ENCODE measurements at regions not wholly inside any gene's neighbourhood (a gene's known extent, or its start where the extent isn't known, plus 50 kb on each side); places are given as distances from the start of the nearest gene placed in this dataset.
"Not testable (repeated sequence)": the region's sequence is repeated elsewhere in the genome, so short reads cannot be mapped to it uniquely, and the experiment has no call there.

DNA sequence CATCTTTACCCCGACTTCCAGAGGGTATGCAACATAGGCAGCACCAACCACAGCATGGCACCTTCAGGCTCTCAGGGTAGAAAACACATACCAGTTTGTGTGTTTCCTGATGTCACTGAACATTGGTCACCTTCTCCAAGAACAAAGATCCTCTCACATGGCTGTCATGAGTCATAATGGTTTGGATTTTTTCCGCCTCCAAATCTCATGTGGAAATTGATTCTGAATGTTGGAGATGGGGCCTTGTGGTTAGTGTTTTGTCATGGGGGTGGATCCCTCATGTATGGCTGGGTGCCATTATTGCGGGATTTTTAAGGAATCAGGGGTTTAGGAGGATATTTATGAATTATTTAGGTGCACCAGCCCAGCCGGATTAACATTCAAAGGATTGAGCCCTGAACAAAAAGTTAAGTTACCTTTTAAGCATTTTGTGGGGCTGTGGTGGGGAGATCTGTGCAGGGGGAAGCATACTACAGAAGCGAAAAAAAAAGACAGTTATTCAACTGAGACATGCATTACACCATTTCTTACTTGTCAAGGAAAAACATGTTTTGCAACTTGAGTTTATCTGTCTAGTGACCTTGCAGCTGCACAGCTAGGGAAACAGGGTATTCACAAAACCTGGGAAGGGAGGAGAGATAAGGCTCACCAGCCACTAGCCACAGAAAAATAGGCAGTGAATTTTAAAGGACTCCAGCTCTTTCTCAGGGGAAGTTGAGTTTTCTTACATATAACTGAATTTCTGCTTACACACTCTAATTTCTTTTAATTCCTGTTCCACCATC, 774.1 kb upstream of the AUTS2 start:
- no peak for DNase-seq (ENCODE audit: low spot score)

DNA sequence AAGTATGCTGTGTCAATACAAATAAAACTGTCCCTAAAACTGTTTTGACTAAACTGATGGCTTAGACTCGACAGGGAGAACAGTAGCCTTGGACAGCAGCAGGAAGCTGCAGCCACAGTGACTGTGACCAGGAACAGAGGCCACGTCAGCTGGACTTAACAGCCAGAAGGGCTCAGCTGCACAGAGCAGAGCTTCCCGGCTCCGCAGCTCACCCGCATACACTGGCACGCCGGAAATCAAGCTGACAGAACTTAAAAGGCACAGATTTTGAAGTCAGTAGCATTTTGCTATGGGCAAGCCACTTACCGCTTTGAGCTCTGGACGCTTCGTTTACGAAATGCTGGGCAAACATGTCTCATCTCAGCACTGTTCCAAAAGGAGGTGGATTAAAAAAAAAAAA, 769.7 kb upstream of the AUTS2 start:
- DNase-seq (ENCODE audit: low spot score): no peak

DNA sequence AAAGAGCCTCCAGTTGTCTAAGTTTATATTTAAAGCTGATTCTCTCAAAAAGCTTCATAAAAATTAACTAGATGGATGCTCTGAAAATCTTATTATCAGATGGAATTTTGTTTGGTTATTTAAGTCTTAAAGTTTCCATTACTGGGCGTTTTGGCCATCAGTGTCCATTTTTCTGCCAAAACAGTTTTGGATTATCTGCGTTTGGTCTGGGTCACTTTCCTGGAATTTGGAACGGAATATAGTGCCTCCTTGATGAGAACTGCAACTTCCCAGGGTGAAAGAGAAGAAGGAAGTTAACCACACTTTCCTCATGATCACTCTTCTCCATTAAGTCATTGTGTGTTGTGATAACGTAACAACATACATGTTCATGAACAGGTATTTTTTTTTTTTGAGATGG, 764.9 kb upstream of the AUTS2 start:
- no peak for DNase-seq (ENCODE audit: low spot score)

DNA sequence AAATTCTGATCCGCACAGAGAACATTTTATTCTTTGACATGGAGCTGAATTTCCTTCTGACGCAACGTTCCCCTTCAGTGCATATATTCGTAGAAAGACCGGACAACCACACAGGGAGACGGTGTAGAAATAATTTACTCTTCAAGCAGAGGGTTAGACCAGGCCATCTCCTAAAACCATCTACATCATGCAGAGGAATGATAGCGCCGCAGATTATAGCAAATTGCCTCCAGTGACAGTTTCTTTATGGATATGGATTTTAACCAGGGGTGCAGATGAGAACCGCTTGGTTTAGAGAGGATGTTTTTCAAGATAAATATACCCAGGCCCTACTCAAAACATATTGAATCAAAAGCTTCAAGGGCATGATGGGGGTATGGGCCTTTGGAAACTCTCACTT, 759.3 kb upstream of the AUTS2 start:
- no peak for DNase-seq (ENCODE audit: low spot score)

DNA sequence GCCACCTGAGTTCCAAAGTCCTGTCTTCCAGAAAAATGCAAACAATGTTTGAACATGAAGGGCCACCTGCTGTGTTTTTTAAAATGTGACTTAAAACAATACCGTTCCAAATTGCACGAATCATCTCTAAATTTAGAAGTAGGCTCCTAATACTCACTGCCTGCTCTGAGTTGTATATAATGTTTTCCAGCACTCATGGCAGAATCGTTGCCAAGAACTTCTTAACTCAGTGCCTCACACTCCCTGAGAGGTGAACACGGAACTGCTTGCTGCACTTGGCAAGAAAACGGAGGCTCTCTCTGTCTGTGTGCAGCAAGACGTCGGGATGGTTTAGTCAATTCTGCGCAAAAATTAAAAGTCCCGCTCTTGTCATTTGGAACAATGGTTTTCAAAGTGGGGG, 757.3 kb upstream of the AUTS2 start:
- no peak for DNase-seq (ENCODE audit: low spot score)

DNA sequence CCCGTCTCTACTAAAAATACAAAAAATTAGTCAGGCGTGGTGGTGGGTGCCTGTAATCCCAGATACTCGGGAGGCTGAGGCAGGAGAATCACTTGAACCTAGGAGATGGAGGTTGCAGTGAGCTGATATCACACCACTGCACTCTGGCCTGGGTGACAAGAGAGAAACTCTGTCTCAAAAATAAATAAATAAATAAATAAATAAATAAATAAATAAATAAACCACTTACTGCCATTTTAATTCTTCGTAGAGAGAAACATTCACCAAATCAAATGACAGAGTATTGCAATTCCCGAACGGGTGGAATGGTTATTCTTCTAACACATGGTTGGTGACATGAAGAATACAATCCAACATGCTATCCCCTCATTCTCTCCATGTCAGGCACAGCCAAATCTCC, 754.3 kb upstream of the AUTS2 start:
- DNase-seq (ENCODE audit: low spot score): not testable (repeated sequence)

DNA sequence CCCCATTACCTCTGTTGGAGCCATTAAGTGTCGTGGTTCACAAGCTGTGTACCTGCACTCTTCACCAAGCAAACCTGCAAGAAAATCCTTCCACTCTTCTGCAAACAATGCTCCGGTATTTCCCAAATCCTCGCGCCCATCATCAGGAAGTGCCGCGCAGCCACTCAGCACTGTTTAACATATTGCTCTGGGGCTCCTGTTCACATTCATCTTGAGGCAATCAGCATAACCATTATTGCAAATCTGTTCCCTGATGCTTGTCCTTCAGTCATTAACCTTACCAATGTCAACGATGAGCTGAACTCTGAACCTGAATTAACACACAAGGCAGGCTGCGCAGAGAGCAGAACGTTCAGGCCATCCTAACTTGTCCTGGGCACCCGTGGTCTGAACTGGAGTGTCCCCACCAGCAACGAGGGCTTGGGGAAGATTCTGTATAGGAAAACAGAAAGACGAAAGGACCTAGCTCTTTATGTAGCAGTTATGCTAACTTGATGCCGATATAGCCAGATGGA, 751.4 kb upstream of the AUTS2 start:
- DNase-seq (ENCODE audit: low spot score): no peak

DNA sequence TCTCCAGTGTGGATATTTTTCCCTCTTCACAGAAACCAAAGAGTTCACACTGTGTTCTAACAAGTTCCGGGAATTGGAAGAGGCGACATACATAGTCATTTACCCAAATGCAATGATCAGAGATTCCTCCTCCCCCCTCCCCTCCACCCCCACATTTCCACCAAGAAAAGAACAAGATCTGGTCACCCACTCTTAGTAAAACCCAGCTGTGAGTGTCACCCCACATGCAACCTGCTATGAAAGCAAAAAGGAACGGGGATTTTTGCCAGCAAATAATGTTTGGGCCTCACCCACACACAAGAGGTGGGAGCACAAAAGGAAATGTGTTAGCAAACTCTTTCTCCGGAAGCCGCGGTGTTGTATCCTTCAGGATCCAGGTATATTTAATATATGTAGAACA, 745.0 kb upstream of the AUTS2 start:
- DNase-seq (ENCODE audit: low spot score): no peak

DNA sequence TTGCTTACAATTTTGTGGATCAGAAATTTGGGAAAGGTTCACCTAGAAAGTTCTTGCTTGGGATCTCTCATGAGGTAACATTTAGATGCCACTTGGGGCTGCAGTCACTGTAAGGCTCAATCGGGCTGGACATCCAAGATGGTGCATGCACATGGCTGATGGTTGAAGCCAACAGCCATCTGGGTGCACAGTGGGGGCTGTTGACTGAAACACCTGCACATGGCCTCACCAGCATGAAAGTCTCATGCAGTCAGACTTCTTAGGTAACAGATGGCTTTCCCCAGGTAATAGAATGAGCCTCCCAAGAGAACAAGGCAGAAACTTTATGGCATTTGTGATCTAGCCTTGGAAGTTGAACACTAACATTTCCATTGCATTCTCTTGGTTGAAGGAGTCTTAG, 740.7 kb upstream of the AUTS2 start:
- DNase-seq (ENCODE audit: low spot score): no peak

DNA sequence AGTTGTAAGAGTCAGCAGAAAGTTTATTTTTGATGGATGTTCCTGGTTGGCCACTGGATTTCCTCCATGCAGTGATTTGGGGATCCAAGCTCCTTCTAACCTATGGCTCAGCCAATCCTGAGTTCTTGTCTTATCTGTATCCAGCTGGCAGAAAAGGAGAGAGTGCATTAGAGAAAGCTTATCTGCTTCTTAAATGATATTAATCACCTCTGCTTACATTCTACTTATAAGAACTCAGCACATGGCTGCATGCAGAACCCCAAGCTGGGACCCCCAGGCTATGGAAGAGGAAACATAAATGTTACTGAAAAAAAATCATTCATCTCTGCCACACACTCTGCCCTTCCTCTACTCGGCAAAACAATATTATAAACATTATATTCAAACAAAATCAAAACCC, 739.8 kb upstream of the AUTS2 start:
- DNase-seq (ENCODE audit: low spot score): no peak

DNA sequence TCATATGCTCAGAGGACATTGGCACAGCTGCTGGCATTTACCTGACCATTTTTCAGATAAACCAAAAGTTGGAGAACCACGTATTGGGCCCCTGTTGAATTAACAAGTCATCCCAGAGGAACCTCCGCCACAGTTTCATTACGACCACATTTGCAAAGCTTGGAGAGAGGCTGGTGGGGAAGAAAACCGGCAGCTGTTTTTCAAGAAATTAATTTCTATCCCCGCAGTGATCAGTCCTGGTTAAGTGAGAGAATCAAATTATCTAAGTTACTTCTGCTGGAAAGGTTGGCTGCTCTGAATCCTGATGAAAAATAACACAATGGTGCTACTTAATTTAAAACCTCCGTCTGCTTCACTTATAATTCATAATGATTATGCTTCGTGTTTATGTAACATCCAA, 737.1 kb upstream of the AUTS2 start:
- no peak for DNase-seq (ENCODE audit: low spot score)

DNA sequence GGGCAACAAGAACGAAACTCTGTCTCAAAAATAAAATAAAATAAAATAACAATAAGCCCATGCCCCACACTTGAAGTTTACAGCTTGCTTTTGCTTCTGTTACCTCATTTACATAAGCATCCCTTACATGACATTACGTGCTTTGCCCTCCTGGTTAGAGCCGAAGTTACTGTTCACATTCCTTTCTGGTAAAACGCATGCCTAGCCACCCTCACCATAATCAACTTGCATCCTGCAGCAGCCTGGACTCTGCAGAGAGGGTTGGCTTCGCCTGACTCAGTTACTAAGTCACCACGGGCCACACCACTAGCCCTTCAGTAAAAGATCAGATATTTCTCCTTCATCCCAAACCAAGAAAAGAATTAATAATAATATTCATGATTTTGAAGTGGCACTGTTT, 736.0 kb upstream of the AUTS2 start:
- no peak for DNase-seq (ENCODE audit: low spot score)

DNA sequence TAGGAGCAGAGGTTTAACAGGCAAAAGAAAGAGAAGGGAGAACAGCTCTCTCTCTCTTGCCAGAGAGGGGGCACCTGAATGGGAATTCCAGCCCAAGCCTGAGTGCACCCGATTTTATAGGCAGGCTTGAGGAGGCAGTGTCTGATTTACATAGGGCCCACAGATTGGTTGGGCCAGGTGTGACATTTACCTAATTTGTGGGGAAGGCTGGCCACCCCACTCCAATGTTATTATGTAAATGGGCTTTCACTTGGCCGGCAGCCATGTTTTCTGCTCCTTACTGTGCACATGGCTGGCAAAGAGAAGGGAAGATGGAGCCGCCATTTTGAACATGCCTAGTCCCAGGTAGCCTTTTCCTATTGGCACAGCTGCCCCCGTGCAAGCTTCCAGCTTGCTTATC, 735.5 kb upstream of the AUTS2 start:
- DNase-seq (ENCODE audit: low spot score): no peak

DNA sequence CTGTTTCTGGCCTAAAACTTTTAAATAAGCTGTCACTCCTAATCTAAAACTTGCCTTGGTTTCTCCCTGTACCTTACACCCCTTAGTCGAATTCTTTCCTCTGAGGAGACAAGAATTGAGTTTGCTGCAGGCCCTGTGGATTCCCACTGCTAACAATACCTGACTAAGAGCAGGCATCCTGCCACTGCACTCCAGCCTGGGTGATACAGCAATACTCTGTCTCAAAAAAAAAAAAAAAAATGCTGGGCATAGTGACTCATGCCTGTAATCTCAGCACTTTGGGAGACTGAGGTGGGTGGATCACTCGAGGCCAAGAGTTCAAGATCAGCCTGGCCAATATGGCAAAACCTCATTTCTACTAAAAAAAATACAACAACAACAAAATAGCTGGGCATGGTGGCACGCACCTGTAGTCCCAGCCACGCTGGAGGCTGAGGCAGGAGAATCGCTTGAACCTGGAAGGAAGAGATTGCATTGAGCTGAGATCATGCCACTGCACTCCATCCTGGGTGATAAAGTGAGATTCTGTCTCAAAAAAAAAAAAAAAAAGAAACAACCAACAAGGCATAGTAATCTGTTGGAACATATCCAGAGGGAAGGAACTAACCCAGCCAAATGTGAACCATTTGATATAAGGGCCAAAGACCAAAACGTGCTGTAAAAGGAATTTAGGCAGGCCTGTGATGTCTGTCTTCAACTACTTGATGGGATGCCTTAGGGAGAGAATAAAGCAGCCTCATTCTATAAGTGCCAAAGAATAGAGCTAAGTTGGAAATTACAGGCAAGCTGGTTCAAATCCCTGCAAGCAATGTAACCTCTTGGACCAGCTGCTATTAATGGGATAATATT, 732.7 kb upstream of the AUTS2 start:
- no peak for DNase-seq (ENCODE audit: low spot score)

DNA sequence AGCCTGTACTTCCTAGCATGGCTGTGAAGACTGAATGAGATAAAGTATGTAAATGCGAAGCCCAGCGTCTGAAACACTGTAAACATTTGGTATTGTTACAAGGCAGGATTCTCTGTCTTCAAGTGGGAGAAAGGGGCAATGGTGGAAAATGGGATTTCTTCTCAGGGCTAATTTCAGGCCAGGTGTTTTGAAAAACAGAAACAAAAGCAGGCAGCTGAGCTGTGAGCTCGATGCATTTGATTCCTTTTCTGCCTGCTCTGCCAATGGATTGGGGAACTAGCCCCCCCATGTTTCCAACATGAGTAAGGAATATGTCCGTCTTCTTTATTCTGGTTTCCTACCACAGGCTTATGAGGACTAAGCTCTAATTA, 732.1 kb upstream of the AUTS2 start:
- no peak for DNase-seq (ENCODE audit: low spot score)

DNA sequence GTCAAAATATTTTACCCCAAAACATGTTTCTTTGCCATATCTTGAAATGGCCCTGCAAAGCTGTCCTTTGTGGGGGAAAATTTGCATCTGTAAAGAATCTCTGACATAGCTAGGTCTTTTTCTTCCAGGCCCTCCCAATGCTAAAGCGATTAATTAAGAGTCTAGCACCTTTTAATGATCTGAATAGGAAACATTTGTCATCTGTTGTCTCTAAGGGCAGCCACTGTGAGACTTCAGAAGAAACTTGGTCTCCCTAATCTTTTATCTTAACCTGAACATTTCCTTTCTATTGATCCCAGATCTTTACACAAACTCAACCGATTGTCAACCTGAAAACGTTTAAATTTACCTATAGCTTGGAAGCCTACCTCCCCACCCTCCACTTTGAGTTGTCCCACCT, 731.6 kb upstream of the AUTS2 start:
- not testable (repeated sequence) for DNase-seq (ENCODE audit: low spot score)

DNA sequence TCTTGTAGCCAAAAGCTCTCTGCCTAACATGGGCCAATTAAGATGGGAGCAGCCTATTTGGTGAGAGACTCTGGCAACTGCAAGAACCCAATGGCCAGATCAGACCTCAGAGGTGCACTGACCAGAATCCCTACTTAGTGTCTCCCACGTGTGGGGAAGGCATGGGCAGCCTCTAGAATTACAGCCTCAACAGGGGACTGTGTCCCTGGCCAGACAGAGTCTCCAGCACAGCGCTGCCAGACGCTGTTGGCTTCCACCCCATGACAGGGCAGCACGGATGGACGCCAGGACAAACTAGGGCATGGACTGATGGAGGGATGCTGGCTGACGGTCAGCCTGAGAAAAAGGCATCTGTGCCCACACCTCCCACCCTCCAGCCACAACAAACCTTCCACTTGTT, 729.3 kb upstream of the AUTS2 start:
- DNase-seq (ENCODE audit: low spot score): no peak

DNA sequence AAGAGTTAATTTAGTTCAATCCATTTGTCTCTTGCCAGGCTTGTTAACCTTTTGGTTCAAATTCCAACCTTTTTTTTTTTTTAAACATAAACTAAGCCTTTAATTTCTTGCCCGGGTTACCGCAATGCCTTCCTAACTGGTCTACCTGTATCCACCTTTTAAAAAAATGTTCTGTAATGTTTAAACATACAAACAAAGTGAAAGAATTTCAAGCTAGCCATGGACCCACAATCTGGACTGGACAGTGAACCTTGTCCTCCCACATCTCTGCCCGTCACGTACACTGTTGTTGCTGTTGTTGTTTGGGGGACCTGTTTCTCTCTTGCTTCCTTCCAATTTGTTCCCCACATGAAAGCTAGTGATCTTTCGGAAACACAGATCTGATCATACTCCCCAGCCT, 724.7 kb upstream of the AUTS2 start:
- DNase-seq (ENCODE audit: low spot score): no peak

DNA sequence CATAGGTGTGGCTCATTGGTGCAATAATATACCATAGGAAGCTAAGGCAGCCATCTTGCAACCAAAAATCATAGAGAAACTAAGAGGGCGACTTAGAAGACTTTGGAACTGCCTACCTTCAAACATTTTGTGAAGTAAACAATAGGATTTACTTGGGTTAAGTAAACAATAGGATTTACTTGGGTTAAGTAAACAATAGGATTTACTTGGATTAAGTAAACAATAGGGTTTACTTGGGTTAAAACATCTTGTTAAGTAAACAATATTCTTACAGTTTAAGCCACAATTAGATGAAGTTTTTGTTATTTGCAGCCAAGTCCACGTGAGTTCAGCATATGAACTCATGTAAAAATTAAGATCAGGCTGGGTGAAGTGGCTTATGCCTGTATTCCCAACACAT, 722.4 kb upstream of the AUTS2 start:
- no peak for DNase-seq (ENCODE audit: low spot score)

DNA sequence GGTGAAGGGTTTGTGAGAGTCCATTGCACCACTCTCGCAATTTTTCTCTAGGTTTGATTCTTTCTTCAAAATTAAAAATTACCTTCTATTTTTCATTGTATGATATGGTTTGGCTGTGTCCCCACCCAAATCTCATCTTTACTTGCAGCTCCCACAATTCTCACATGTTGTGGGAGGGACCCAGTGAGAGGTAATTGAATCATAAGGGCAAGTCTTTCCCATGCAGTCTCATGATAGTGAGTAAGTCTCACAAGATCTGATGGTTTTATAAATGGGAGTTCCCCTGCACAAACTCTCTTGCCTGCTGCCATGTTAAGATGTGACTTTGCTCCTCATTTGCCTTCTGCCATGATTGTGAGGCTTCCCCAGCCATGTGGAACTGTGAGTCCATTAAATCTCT, 711.2 kb upstream of the AUTS2 start:
- DNase-seq (ENCODE audit: low spot score): not testable (repeated sequence)

DNA sequence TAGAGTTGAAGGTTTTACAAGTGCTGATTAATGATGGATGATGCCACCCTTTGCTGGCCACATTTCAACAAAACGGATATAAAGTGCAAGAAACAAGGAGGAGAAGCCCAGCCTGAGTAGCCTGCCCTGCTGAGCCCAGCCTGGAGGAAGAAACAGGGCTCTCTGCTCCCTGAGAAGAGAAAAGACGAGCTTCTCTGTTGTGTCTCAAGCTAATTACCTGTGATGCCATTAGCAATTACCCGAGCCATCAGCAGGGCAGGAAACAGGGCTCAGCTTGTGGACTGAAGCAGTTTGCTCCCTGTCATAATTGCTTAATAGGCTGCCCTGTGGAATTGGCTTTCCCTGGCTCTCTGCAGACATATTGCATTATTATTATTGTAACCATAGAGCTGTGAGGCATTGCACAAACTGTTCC, 709.3 kb upstream of the AUTS2 start:
- no peak for DNase-seq (ENCODE audit: low spot score)

DNA sequence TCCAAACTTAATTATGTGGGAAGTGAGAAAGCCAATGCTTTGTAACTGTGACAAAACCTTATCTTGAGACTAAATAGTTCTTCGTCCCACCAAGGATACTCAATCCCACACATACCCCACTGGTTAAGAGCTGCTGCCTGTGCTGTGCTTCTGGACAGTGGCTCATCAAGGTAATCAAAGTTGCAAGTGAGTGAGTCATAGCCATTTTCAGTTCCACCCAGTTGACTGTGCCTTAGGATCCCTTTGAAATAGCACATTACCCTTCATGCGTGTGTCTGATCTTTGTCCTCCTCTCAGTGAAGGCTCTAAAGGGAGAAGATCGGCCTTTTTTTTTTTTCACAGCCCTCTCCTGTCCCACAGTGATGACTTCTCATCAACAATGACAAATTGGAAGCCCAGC, 706.0 kb upstream of the AUTS2 start:
- DNase-seq (ENCODE audit: low spot score): no peak

DNA sequence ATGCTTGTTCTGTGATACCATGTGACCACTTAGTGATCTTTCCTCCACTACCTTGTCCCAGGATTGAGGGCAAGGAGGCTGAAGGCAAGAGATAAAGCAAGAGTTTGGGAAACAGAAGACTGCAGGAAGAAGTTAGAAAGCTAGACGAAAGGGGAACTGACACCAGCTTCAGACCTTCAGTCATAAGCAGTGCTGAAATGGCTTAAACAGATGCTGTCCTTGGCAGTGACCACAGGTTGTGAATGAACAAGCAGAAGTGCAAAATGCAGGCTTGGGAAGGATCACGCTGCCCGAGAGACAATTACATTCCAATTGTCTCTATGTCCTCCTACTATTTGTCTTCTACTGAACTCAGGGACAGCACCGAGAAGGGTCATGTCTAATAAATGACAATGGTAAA, 704.9 kb upstream of the AUTS2 start:
- no peak for DNase-seq (ENCODE audit: low spot score)

All from left forelimb (tissue), 1 donor.